ENCODE measurements at regions not wholly inside any gene's neighbourhood (a gene's known extent, or its start where the extent isn't known, plus 50 kb on each side); places are given as distances from the start of the nearest gene placed in this dataset.
"Not testable (repeated sequence)": the region's sequence is repeated elsewhere in the genome, so short reads cannot be mapped to it uniquely, and the experiment has no call there.

DNA sequence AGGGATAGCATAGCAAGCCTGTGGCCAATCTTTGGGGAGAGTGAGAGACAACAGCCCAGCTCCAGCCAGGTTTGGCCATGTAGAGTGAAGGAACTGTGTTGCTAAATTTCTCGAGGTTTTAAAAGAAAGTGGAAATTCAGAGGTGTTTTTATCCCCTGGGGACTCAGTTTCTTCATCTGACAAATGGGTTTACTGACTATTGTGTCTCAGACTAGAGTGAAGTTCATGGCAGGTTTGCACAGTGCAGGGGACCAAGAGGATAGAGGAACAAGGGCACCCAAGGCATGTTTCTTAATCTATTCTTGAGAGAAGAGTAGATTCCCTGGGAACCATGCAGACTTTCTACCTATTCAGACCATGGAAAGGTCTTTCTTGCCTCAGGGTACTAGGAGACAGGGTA, 555.8 kb upstream of the C16orf82 start:
- no peak for DNase-seq

- DNase-seq = no peak
These were observed 555.3 kb upstream of the C16orf82 start for GRCh38 chr16:26511463-26511862.

DNA sequence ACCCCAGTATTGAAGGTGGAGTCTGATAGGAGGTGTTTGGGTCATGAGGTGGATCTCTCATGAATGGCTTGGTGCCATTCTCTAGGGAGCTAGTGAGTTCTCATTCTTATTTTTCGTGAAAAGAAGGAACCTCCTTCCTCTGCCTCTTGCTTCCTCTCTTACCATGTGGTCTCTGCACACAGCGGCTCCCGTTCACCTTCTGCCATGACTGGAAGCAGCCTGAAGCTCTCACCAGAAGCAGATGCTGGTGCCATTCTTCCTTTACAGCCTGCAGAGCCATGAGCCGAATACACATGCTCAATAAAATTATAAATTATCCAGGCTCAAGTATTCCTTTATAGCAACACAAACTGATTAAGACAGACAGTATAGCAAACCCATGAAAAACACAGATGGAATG, 545.1 kb upstream of the C16orf82 start:
- DNase-seq = no peak

- no peak for DNase-seq
These were observed 542.4 kb upstream of the C16orf82 start for GRCh38 chr16:26524281-26524680.

DNA sequence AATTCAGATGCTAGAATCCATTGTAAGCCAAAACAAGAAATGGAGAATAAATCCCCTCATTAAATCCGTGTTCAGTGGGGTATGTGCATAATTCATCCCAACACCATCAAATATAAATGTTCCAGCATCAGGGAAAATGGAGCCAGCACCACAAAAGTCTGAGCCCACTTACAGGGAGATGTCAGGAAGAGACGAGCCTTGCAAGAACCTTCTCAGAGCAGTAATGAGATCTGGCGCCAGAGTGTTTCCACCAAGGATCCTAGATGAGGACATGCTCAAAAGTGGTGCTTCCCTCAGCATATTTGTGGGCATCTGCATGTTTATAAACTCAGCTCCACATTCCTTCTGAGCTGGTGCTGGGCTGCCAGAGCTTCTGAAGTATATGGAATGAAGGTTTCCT, 541.9 kb upstream of the C16orf82 start:
- DNase-seq = no peak

DNA sequence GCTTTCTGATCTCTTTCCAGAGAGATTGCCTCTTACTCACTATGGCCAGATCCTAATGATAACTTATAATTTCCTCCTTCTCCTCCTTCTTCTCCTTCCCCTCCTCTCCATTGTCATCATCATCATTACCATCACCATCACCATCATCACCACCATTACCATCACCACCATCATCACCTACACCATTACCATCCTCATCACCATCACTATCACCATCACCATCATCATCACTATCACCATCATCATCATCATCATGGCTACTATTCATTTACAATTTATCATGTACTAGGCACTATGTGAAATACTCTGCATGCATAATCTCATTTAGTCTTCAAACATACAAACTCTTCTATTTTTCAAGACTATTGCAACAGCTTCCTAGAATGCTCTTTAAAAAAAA, 540.9 kb upstream of the C16orf82 start:
- DNase-seq = no peak

DNA sequence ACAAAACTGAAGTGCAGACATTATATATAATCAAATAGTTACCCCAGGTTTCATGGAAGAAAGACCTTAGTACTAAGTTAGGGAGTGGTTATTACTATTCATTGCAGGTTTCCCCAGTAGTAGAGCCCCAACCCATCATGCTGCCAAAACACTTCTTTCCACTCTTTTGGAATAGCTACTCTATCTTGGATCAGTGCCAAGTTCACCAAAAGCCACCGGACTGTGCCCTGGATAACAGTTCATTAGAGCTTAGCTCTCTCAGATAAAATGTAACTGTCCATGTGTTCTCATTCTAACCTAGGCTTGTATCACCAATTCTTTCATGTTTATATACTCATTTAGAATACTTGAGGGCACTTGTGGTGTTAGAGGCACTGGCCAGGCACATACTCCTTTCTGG, 540.1 kb upstream of the C16orf82 start:
- DNase-seq = no peak

DNA sequence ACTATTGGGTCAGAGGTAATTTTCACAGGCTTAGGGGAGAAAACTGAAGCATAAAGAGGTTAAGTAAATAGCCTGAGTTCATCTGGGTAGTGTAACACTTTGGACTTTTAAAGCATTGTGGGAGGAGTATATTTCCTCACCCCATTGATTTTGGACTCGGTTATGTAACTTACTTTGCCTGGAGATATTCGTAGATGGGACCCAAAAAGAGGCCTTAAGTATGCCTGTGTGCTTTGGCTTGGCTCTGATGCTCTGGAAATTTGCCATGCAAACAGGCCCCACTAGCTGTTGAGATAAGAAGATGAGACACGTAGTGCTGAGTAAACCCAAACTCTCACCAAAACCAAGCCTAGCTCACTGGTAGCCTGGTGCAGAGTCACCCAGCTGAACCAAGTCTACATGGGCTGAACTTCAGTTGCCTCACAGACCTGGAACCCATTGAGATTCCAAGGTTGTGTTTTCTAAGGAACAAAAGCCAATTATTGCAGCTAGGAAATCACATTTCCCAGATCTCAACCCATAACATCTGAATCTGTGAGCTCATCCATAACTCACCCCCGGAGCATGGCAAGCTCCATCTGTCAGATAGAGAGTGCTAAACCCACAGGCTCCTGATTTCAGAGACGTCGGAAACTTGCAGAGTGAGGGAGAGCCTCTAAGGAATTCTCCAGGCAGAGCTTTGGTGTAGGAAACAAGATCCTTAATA, 536.0 kb upstream of the C16orf82 start:
- no peak for DNase-seq

DNA sequence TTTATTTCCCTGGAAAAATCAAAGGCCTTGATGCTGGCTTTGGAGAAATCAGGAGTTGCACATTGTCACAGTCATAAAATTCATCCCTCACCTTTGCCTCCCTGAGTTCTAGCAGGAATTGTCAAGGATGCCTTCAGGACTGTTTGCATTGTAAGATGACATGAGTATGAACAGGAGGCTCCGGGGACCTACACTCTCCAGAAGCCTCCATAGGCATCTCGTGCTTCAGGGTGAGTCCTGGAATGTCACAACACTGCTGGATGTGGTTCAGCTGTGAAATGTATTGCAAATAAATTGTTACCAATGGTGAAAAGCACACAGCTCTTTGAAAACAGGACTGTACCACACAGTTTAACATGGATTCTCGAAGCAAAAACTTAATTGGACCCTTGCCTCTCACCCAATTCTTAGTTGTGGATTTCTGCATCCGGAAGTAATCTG, 535.4 kb upstream of the C16orf82 start:
- DNase-seq = no peak

GRCh38 chr16:26532456-26532855, 534.3 kb upstream of the C16orf82 start:
- no peak for DNase-seq

DNA sequence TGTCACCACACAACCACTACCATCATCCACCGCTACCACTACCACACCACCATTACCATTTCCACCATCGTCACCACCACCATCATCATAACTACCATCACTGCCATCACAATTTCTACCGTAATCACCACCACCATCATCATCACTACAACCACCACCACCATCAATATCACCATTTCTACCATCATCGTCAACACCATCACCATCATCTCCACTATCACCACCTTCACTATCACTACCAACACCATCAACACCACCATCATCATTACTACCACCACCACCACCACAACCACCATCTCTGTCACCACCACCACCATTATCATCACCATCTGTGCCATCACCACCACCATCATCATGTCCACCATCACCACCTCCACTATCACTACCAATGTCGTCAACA, 524.5 kb upstream of the C16orf82 start:
- DNase-seq = no peak

GRCh38 chr16:26546573-26546972, 520.2 kb upstream of the C16orf82 start:
- DNase-seq = no peak

- DNase-seq = no peak
These were observed 519.0 kb upstream of the C16orf82 start for GRCh38 chr16:26547681-26548080.

DNA sequence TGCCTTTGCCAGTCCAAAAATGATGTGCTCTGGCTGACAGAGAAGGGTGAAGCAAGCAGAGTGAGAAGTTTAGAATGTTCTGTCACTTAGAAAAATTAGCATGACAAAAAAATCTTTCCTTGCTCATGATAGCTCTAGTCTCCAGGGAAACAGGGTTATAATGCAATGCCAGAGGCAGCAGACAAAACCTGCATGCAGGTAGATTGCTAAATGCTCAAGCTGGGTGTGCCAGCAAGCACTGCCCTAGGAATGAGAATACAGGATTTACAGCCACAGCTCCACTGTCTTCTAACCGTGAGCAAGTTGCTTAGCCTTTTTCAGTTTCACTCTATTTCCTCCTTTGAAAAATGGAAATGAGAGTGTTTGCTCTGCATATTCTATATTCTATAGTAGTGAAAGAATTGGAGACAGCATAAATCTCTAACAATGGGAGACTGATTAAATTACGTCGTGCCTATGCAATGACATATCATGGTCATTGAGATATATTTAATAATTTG, 516.6 kb upstream of the C16orf82 start:
- DNase-seq = no peak

GRCh38 chr16:26554030-26554429, 512.7 kb upstream of the C16orf82 start:
- DNase-seq = no peak

DNA sequence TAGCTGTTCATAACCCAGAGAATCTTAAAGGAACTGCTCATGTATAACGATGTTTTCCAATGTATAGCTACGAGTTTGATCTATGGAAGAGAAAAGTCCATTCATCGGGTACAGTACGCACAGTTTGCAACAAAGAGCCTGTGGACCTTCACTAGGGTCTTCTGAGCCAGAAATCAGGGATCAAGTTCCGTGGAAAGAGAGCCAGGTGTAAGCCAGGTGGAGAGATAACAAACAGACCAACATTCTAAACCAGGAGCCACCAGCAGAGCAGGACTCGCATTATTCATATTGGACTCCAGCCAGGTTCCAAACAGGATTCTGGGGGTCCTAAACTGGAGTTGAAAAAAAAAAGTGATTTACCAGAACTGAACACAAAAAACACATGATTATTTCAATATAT, 505.4 kb upstream of the C16orf82 start:
- no peak for DNase-seq

GRCh38 chr16:26563018-26563417, 503.7 kb upstream of the C16orf82 start:
- DNase-seq = no peak

DNA sequence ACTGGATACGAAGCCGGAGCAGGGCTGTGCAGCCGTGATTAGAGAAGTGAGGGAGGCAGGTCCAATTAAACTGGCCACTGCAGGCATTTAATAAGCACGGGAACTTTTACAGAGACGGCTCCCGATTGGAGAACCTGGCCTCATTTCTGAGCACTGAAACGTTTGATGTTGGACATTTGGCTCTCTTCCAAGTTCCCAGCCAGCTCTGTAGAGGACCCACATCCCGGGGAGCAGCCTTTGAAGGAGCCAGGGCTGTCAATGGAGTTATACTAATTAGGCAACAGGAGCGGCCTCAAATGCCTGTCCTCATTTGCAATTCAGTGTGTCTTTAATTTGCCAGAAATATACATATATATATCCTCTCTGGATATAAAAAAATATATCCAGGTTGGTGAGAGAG, 499.4 kb upstream of the C16orf82 start:
- no peak for DNase-seq

- no peak for DNase-seq
These were observed 496.9 kb upstream of the C16orf82 start for GRCh38 chr16:26569793-26570192.

GRCh38 chr16:26578748-26579147, 488.0 kb upstream of the C16orf82 start:
- no peak for DNase-seq

- DNase-seq = no peak
These were observed 482.9 kb upstream of the C16orf82 start for GRCh38 chr16:26583803-26584202.

- DNase-seq = no peak
These were observed 473.0 kb upstream of the C16orf82 start for GRCh38 chr16:26593700-26594099.

DNA sequence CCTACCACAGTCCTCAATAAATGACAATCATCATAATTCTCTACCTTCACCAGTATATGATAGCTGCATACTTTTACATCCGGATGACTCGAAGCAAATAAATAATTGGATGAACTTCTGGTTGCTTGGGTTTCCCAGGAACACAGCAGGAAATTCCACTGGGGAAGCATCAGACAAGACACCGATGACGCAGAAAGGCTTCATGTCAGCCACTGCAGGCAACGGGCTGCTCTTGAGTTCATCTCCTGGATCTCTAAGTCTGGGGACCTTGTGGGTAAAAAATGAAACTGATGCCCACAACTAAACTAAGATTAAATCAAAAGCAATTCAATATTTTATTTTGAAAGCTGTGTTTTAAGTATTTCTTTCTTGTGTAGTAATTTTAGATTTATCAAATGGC, 472.1 kb upstream of the C16orf82 start:
- DNase-seq = no peak

- no peak for DNase-seq
These were observed 471.5 kb upstream of the C16orf82 start for GRCh38 chr16:26595199-26595598.

GRCh38 chr16:26596033-26596432, 470.7 kb upstream of the C16orf82 start:
- not testable (repeated sequence) for DNase-seq
